Activated CD4-positive, alpha-beta T cell treated with anti-CD3 and anti-CD28 coated beads, Interleukin-2, Interleukin-6, amounts not matched to agents 100 ng/mL and 50 ng/mL, durations not matched to agents 16 hours and 8 hours (primary cell): ENCODE measurements at regions not wholly inside any gene's neighbourhood (a gene's known extent, or its start where the extent isn't known, plus 50 kb on each side); places are given as distances from the start of the nearest gene placed in this dataset.

Experiments used
- DNase-seq: peaks from one replicate; pipeline ENCODE4 v3.0.0-alpha.2; 2020

- DNase-seq = no peak
These were observed 570.2 kb downstream of the SLITRK1 start for GRCh38 chr13:83311886-83312577.

GRCh38 chr13:83298617-83299016 lies 583.7 kb downstream of the SLITRK1 start:
- no peak for DNase-seq

GRCh38 chr13:83297586-83298290 lies 584.5 kb downstream of the SLITRK1 start:
- no peak for DNase-seq

- no peak for DNase-seq
These were observed 586.6 kb downstream of the SLITRK1 start for GRCh38 chr13:83295686-83296085.

- no peak for DNase-seq
These were observed 595.5 kb downstream of the SLITRK1 start for GRCh38 chr13:83286737-83287136.

- no peak for DNase-seq
These were observed 600.6 kb downstream of the SLITRK1 start for GRCh38 chr13:83281654-83282053.

- no peak for DNase-seq
These were observed 607.6 kb downstream of the SLITRK1 start for GRCh38 chr13:83274679-83275078.

GRCh38 chr13:83272652-83273240 lies 609.5 kb downstream of the SLITRK1 start:
- DNase-seq = no peak

- no peak for DNase-seq
These were observed 610.2 kb downstream of the SLITRK1 start for GRCh38 chr13:83272076-83272475.

GRCh38 chr13:83265279-83265678 lies 617.0 kb downstream of the SLITRK1 start:
- no peak for DNase-seq

GRCh38 chr13:83248751-83249150 lies 633.5 kb downstream of the SLITRK1 start:
- DNase-seq = no peak

GRCh38 chr13:83232626-83233025 lies 649.6 kb downstream of the SLITRK1 start:
- no peak for DNase-seq

GRCh38 chr13:83229574-83230305 lies 652.5 kb downstream of the SLITRK1 start:
- DNase-seq = no peak

- no peak for DNase-seq
These were observed 658.7 kb downstream of the SLITRK1 start for GRCh38 chr13:83223546-83223945.

- DNase-seq = no peak
These were observed 660.4 kb downstream of the SLITRK1 start for GRCh38 chr13:83221813-83222241.

GRCh38 chr13:83221256-83221655 lies 661.0 kb downstream of the SLITRK1 start:
- no peak for DNase-seq

- DNase-seq = no peak
These were observed 662.0 kb downstream of the SLITRK1 start for GRCh38 chr13:83220241-83220640.

GRCh38 chr13:83219832-83220231 lies 662.4 kb downstream of the SLITRK1 start:
- no peak for DNase-seq

- DNase-seq = no peak
These were observed 665.6 kb downstream of the SLITRK1 start for GRCh38 chr13:83216479-83217245.

GRCh38 chr13:83215627-83216026 lies 666.6 kb downstream of the SLITRK1 start:
- no peak for DNase-seq

- no peak for DNase-seq
These were observed 667.8 kb downstream of the SLITRK1 start for GRCh38 chr13:83214452-83214851.

- no peak for DNase-seq
These were observed 671.0 kb downstream of the SLITRK1 start for GRCh38 chr13:83211301-83211700.

GRCh38 chr13:83204886-83205285 lies 677.4 kb downstream of the SLITRK1 start:
- DNase-seq = no peak
